HCT116 (cell line): ENCODE measurements at regions not wholly inside any gene's neighbourhood (a gene's known extent, or its start where the extent isn't known, plus 50 kb on each side); places are given as distances from the start of the nearest gene placed in this dataset.

ENCODE experiments used
- ATF3 ChIP-seq: IDR thresholded peaks from 2 replicates; pipeline ENCODE4 v1.6.1; 2012
- CTCF ChIP-seq, 3 experiments: fragments of 200-600 bp in 1 of 3; sonication (generic) in 1 of 3; IDR thresholded peaks in 2 of 3; conservative IDR thresholded peaks in 1 of 3; 2 replicates each; pipeline ENCODE4 v1.5.1; 2012 to 2017; ENCODE audit warnings: low read depth in 2 of 3, low read length in 2 of 3, antibody characterized with exemption in 1 of 3, borderline replicate concordance in 1 of 3, control low read depth in 1 of 3, mild to moderate bottlenecking in 1 of 3, mixed read lengths in 1 of 3, mixed run types in 1 of 3, moderate library complexity in 1 of 3; ENCODE audit not compliant: insufficient read depth in 1 of 3
- ELF1 ChIP-seq: IDR thresholded peaks from 2 replicates; pipeline ENCODE4 v1.6.1; 2012; ENCODE audit warnings: low read depth, borderline replicate concordance
- EZH2 ChIP-seq: fragments of 200-600 bp; sonication (generic); IDR thresholded peaks from 2 replicates; pipeline ENCODE4 v1.6.1; 2017; ENCODE audit warnings: antibody characterized with exemption, mixed run types
- EZH2phosphoT487 ChIP-seq: fragments of 200-600 bp; IDR thresholded peaks from 2 replicates; pipeline ENCODE4 v1.6.1; 2018; ENCODE audit warnings: antibody characterized with exemption, borderline replicate concordance
- JUND ChIP-seq: IDR thresholded peaks from 2 replicates; pipeline ENCODE4 v1.6.1; 2012
- POLR2A ChIP-seq: IDR thresholded peaks from 2 replicates; pipeline ENCODE4 v1.7.0; 2011; ENCODE audit warnings: borderline replicate concordance; ENCODE audit not compliant: insufficient read depth, insufficient read length; ENCODE audit errors: extremely low read depth
- POLR2AphosphoS5 ChIP-seq: IDR thresholded peaks from 2 replicates; pipeline ENCODE4 v1.6.1; 2011; ENCODE audit warnings: mild to moderate bottlenecking, low read depth, low read length, moderate library complexity
- SRF ChIP-seq: IDR thresholded peaks from 2 replicates; pipeline ENCODE4 v1.6.1; 2012; ENCODE audit warnings: low read depth

- TF ChIP-seq POLR2AphosphoS5, result no peak
- TF ChIP-seq JUND, result no peak
- TF ChIP-seq EZH2, result no peak
- no peak for TF ChIP-seq CTCF (IDR thresholded peaks at IDR 0.05 in 2 of 3, conservative IDR thresholded peaks at IDR 0.05 in 1 of 3; ENCODE audit: borderline replicate concordance in 1 of 3, insufficient read depth in 1 of 3, low read depth in 2 of 3, low read length in 2 of 3)
- no peak for TF ChIP-seq SRF
- TF ChIP-seq ATF3, result no peak
- TF ChIP-seq EZH2phosphoT487, result no peak
- TF ChIP-seq ELF1, result no peak
- no peak for TF ChIP-seq POLR2A
Measured at GRCh38 chr7:19963695-19964094, 190.3 kb upstream of the TMEM196 start.
